ENCODE measurements at regions not wholly inside any gene's neighbourhood (a gene's known extent, or its start where the extent isn't known, plus 50 kb on each side); places are given as distances from the start of the nearest gene placed in this dataset.

DNA sequence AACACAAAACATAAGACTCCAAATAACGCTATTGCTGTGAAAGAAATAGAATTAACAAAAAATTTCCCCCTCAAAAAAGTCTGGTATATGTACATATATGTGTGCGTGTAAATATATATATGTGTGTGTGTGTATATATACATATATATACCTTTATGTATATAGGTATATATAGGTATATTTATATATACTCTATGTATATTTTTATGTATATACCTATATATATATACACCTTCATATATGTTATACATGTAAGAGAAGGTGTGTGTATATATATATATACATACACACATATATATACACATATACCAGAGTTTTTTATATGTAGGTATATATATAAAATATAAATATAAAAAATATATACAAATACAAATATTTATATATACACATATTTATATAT lies 199.2 kb downstream of the RAB38 start:
- no peak for DNase-seq
- H2AK5ac ChIP-seq (ENCODE audit: low read length, severe bottlenecking) = no peak overlapping the region
- WGBS = no CpG with 5 or more reads among the region's 2 CpGs
- H3K36me3 ChIP-seq (ENCODE audit: control insufficient read depth in 1 of 2, insufficient read depth in 2 of 2, low read depth in 1 of 2, low read length in 2 of 2) = no peaks in the 10 kb centered on the region
- H2BK15ac ChIP-seq (ENCODE audit: low read depth, poor library complexity, severe bottlenecking) = no peak overlapping the region
- no peak overlapping the region for H3K9ac ChIP-seq (ENCODE audit: low read length)
- no peak overlapping the region for H3K4me3 ChIP-seq (ENCODE audit: insufficient read depth in 1 of 2, low read depth in 1 of 2, low read length in 2 of 2)
- H3K27me3 ChIP-seq (ENCODE audit: control insufficient read depth in 1 of 2, insufficient read depth in 1 of 2, low read length in 2 of 2) = no peaks in the 10 kb centered on the region
- no peaks in the 10 kb centered on the region for H3K9me3 ChIP-seq (ENCODE audit: control insufficient read depth, low read length)
- no peak overlapping the region for H4K8ac ChIP-seq (ENCODE audit: low read length)
- H2BK12ac ChIP-seq (ENCODE audit: low read length in 2 of 2) = no peak overlapping the region
- no peak overlapping the region for H3K23ac ChIP-seq (ENCODE audit: low read length in 2 of 2)
- H3K4me1 ChIP-seq (ENCODE audit: control insufficient read depth, insufficient read depth, low read depth, low read length) = no peaks in the 10 kb centered on the region
- H3K79me1 ChIP-seq (replicated peaks; ENCODE audit: low read length, poor library complexity, severe bottlenecking) = no peaks in the 10 kb centered on the region
- no peak overlapping the region for H2BK120ac ChIP-seq (ENCODE audit: low read depth, low read length)
- no peak overlapping the region for H2AFZ ChIP-seq (ENCODE audit: low read depth, low read length)
- H3K4ac ChIP-seq (ENCODE audit: low read depth in 1 of 2, low read length in 2 of 2) = no peak overlapping the region
- H3K14ac ChIP-seq (ENCODE audit: low read length in 2 of 2) = no peak overlapping the region
- no peak overlapping the region for H3K18ac ChIP-seq (ENCODE audit: low read depth in 1 of 2, low read length in 2 of 2)
- H2BK5ac ChIP-seq (ENCODE audit: low read depth, low read length, poor library complexity, severe bottlenecking) = no peak overlapping the region
- H4K91ac ChIP-seq (ENCODE audit: low read length) = no peak overlapping the region
- H3K27ac ChIP-seq (ENCODE audit: low read length, poor library complexity, severe bottlenecking) = no peak overlapping the region
- no peak overlapping the region for H3K4me2 ChIP-seq (ENCODE audit: low read length, poor library complexity, severe bottlenecking)

DNA sequence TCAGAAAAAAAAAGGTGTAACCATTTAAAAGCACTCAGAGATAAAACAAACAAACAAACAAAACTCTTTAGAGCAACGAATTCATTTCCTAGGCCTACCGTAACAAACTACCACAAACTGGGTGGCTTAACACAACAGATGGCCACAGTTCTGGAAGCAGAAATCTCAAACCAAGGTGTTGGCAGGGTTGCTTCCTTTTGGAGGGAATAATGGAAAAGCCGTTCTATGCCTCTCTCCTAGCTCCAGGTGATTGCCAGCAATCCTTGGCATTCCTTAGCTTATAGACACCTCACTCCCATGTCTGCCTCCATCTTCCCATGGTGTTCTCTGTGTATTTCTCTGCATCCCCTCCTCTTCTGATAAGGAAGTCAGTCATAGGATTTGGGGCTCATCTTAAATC lies 200.4 kb downstream of the RAB38 start:
- Histone ChIP-seq H3K4ac (ENCODE audit: low read depth in 1 of 2, low read length in 2 of 2) (no peak overlapping the region), H2BK15ac (ENCODE audit: low read depth, poor library complexity, severe bottlenecking) (no peak overlapping the region), H2AK5ac (ENCODE audit: low read length, severe bottlenecking) (no peak overlapping the region), H3K4me2 (ENCODE audit: low read length, poor library complexity, severe bottlenecking) (no peak overlapping the region), H3K27ac (ENCODE audit: low read length, poor library complexity, severe bottlenecking) (no peak overlapping the region), H3K79me1 (replicated peaks; ENCODE audit: low read length, poor library complexity, severe bottlenecking) (no peaks in the 10 kb centered on the region), H3K27me3 (ENCODE audit: control insufficient read depth in 1 of 2, insufficient read depth in 1 of 2, low read length in 2 of 2) (no peaks in the 10 kb centered on the region), H4K8ac (ENCODE audit: low read length) (no peak overlapping the region), H3K36me3 (ENCODE audit: control insufficient read depth in 1 of 2, insufficient read depth in 2 of 2, low read depth in 1 of 2, low read length in 2 of 2) (no peaks in the 10 kb centered on the region), H2BK5ac (ENCODE audit: low read depth, low read length, poor library complexity, severe bottlenecking) (no peak overlapping the region), H4K91ac (ENCODE audit: low read length) (no peak overlapping the region), H3K4me3 (ENCODE audit: insufficient read depth in 1 of 2, low read depth in 1 of 2, low read length in 2 of 2) (no peak overlapping the region), H3K9ac (ENCODE audit: low read length) (no peak overlapping the region), H3K18ac (ENCODE audit: low read depth in 1 of 2, low read length in 2 of 2) (no peak overlapping the region), H2BK12ac (ENCODE audit: low read length in 2 of 2) (no peak overlapping the region), H3K9me3 (ENCODE audit: control insufficient read depth, low read length) (no peaks in the 10 kb centered on the region), H3K4me1 (ENCODE audit: control insufficient read depth, insufficient read depth, low read depth, low read length) (no peaks in the 10 kb centered on the region), H3K23ac (ENCODE audit: low read length in 2 of 2) (no peak overlapping the region), H2AFZ (ENCODE audit: low read depth, low read length) (no peak overlapping the region), H3K14ac (ENCODE audit: low read length in 2 of 2) (no peak overlapping the region), H2BK120ac (ENCODE audit: low read depth, low read length) (no peak overlapping the region)
- DNase-seq = no peak
- WGBS = 86% methylated on average over 1 of the region's 3 CpGs

DNA sequence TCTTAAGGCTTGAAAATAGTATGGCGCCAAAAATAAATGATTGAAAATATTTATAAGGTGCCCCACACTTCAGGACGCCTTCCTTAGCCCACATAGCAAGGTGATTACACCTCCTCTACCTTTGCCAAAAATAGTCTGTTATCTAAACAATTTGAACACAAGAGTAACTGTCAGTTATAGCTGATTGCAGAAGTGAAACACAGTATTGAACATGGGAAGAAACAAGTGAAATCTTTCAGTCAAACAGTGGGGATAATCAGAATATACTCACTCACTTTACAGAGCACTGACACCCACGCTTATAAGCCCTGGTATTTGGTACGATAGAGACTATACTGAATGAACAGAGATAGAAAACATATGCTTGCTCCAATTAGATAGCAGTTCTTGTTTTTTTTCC lies 203.1 kb downstream of the RAB38 start:
- Histone ChIP-seq H3K4me1 (ENCODE audit: control insufficient read depth, insufficient read depth, low read depth, low read length) (no peaks in the 10 kb centered on the region), H3K4ac (ENCODE audit: low read depth in 1 of 2, low read length in 2 of 2) (no peak overlapping the region), H2BK5ac (ENCODE audit: low read depth, low read length, poor library complexity, severe bottlenecking) (no peak overlapping the region), H3K79me1 (replicated peaks; ENCODE audit: low read length, poor library complexity, severe bottlenecking) (no peaks in the 10 kb centered on the region), H2AFZ (ENCODE audit: low read depth, low read length) (no peak overlapping the region), H3K27me3 (ENCODE audit: control insufficient read depth in 1 of 2, insufficient read depth in 1 of 2, low read length in 2 of 2) (no peaks in the 10 kb centered on the region), H2BK12ac (ENCODE audit: low read length in 2 of 2) (no peak overlapping the region), H3K36me3 (ENCODE audit: control insufficient read depth in 1 of 2, insufficient read depth in 2 of 2, low read depth in 1 of 2, low read length in 2 of 2) (no peaks in the 10 kb centered on the region), H3K4me2 (ENCODE audit: low read length, poor library complexity, severe bottlenecking) (no peak overlapping the region), H3K9ac (ENCODE audit: low read length) (no peak overlapping the region), H3K4me3 (ENCODE audit: insufficient read depth in 1 of 2, low read depth in 1 of 2, low read length in 2 of 2) (no peak overlapping the region), H3K27ac (ENCODE audit: low read length, poor library complexity, severe bottlenecking) (no peak overlapping the region), H2BK120ac (ENCODE audit: low read depth, low read length) (no peak overlapping the region), H4K91ac (ENCODE audit: low read length) (no peak overlapping the region), H2BK15ac (ENCODE audit: low read depth, poor library complexity, severe bottlenecking) (no peak overlapping the region), H3K23ac (ENCODE audit: low read length in 2 of 2) (no peak overlapping the region), H3K9me3 (ENCODE audit: control insufficient read depth, low read length) (no peaks in the 10 kb centered on the region), H2AK5ac (ENCODE audit: low read length, severe bottlenecking) (no peak overlapping the region), H3K18ac (ENCODE audit: low read depth in 1 of 2, low read length in 2 of 2) (no peak overlapping the region), H4K8ac (ENCODE audit: low read length) (no peak overlapping the region), H3K14ac (ENCODE audit: low read length in 2 of 2) (no peak overlapping the region)
- WGBS = 67% methylated on average over 2 of the region's 4 CpGs
- no peak for DNase-seq

DNA sequence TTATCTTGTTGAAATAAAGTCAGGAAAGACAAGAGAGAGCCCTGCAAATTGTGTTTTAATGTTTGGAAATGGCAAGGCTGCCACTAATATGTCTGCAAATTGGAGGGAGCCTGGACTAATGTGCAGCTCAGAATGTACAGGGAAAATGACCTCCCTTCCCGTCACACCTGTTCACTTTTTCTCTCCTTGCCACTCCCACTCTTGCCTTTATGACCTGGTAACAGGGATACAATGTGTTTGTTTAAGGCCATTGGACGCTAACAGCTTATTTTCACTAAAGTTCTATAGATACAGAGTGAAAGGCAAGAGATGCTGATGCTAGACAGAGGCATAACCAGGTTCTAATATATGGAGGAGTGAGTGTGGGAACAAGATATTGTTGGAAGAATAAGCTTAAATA lies 203.9 kb downstream of the RAB38 start:
- Histone ChIP-seq H2BK5ac (ENCODE audit: low read depth, low read length, poor library complexity, severe bottlenecking) (no peak overlapping the region), H3K36me3 (ENCODE audit: control insufficient read depth in 1 of 2, insufficient read depth in 2 of 2, low read depth in 1 of 2, low read length in 2 of 2) (no peaks in the 10 kb centered on the region), H3K4ac (ENCODE audit: low read depth in 1 of 2, low read length in 2 of 2) (no peak overlapping the region), H2AK5ac (ENCODE audit: low read length, severe bottlenecking) (no peak overlapping the region), H3K23ac (ENCODE audit: low read length in 2 of 2) (no peak overlapping the region), H4K91ac (ENCODE audit: low read length) (no peak overlapping the region), H3K79me1 (replicated peaks; ENCODE audit: low read length, poor library complexity, severe bottlenecking) (no peaks in the 10 kb centered on the region), H3K27ac (ENCODE audit: low read length, poor library complexity, severe bottlenecking) (no peak overlapping the region), H3K18ac (ENCODE audit: low read depth in 1 of 2, low read length in 2 of 2) (no peak overlapping the region), H3K14ac (ENCODE audit: low read length in 2 of 2) (no peak overlapping the region), H4K8ac (ENCODE audit: low read length) (no peak overlapping the region), H2BK120ac (ENCODE audit: low read depth, low read length) (no peak overlapping the region), H3K4me3 (ENCODE audit: insufficient read depth in 1 of 2, low read depth in 1 of 2, low read length in 2 of 2) (no peak overlapping the region), H2BK12ac (ENCODE audit: low read length in 2 of 2) (no peak overlapping the region), H3K9ac (ENCODE audit: low read length) (no peak overlapping the region), H2BK15ac (ENCODE audit: low read depth, poor library complexity, severe bottlenecking) (no peak overlapping the region), H3K9me3 (ENCODE audit: control insufficient read depth, low read length) (no peaks in the 10 kb centered on the region), H3K27me3 (ENCODE audit: control insufficient read depth in 1 of 2, insufficient read depth in 1 of 2, low read length in 2 of 2) (no peaks in the 10 kb centered on the region), H3K4me2 (ENCODE audit: low read length, poor library complexity, severe bottlenecking) (no peak overlapping the region), H2AFZ (ENCODE audit: low read depth, low read length) (no peak overlapping the region), H3K4me1 (ENCODE audit: control insufficient read depth, insufficient read depth, low read depth, low read length) (no peaks in the 10 kb centered on the region)
- WGBS = 50% methylated on average over 1 of the region's 2 CpGs
- no peak for DNase-seq
